ENCODE measurements at regions not wholly inside any gene's neighbourhood (a gene's known extent, or its start where the extent isn't known, plus 50 kb on each side); places are given as distances from the start of the nearest gene placed in this dataset.
"Not testable (repeated sequence)": the region's sequence is repeated elsewhere in the genome, so short reads cannot be mapped to it uniquely, and the experiment has no call there.

DNA sequence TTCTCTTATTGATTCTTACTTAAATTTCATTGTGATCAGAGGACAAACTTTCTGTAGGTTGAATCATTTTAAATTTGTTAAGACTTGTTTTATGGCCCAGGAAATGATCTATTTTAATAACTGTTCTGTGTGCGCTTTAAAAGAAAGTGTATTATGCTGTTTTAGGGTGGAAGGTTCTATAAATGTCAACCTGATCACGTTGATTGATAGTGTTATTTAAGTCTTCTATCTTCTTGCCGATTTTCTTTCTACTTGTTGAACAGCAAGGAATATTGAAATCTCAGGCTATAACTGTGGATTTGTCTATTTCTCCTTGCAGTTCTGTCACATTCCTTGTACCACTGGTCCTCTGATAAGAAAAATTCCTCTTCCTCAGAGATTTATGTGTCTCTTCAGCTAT lies 112.7 kb downstream of the TANC2 start:
- DNase-seq (ENCODE audit: low spot score) = no peak

DNA sequence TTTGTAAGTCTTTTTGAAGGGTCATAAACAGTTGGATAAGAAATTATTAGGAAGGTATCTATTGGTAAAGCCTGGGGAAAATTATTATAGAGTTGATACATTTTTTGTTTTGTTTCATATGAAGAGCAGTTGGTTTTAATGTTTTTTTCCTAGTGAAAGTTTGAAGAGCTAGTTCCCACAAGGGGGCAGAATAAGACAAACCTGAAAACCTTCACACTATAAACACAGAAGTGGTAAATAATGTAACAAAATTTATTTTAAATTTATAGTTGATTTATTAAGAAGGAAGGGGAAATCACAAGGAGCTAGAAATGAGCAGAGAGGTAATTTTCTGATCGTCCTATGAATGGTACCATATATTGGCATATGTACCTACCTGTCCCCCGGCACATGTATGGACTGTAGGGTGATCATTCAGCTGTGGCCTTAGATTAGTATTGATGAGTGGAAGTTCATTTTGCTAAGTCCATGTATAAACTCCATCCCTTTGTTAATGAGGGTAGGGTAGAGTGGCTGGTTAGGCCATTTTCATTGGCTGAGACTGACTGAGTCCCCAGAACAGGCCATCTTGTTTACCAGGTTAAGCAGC lies 116.3 kb downstream of the TANC2 start:
- DNase-seq (ENCODE audit: low spot score) = no peak

DNA sequence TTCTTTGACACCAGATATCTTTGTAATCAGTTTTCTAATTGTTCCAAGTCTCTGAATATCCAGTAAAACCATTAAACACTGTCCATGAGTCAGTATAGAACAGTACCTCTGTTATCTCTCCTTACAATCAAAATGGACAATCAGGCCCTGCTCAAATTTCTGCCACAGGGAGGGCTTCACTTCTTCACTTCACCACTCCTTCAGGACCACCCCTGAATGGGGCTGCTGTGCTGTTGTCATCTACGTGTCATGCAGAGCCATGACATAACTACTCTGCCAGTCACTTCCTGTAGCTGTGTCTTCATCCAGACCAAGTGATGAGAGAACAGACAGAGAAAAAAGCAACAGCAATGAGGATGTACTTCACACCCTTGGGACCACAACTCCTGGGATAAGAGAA lies 116.9 kb downstream of the TANC2 start:
- no peak for DNase-seq (ENCODE audit: low spot score)

DNA sequence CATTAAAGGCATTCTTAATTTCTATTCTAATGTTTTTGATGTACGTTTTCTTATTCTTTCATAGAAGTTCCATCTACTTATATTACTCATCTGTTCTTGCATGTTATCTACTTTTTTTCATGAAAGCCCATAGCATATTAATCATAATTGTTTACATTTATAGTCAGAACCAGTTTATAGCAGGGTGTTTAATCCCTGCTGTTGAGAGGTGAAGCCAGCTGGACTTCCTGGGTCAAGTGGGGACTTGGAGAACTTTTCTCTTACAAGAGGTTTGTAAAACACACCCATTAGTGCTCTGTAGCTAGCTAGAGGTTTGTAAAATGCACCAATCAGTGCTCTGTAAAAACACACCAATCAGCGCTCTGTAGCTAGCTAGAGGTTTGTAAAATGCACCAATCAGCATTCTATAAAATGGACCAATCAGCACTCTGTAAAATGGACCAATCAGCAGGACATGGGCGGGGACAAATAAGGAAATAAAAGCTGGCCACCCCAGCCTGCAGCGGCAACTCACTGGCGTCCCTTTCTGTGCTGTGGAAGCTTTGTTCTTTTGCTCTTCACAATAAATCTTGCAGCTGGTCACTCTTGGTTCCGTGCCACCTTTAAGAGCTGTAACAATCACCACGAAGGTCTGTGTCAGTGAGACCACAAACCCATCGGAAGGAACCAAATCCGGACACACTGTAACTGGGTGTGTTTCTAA lies 120.6 kb downstream of the TANC2 start:
- no peak for DNase-seq (ENCODE audit: low spot score)

DNA sequence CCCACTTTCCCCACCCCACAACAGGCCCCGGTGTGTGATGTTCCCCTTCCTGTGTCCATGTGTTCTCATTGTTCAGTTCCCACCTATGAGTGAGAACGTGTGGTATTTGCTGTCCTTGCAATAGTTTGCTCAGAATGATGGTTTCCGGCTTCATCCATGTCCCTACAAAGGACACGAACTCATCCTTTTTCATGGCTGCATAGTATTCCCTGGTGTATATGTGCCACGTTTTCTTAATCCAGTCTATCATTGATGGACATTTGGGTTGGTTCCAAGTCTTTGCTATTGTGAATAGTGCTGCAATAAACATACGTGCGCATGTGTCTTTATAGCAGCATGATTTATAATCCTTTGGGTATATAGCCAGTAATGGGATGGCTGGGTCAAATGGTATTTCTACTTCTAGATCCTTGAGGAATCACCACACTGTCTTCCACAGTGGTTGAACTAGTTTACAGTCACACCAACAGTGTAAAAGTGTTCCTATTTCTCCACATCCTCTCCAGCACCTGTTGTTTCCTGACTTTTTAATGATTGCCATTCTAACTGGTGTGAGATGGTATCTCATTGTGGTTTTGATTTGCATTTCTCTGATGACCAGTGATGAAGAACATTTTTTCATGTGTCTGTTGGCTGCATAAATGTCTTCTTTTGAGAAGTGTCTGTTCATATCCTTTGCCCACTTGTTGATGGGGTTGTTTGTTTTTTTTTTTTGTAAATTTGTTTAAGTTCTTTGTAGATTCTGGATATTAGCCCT lies 124.5 kb downstream of the TANC2 start:
- DNase-seq (ENCODE audit: low spot score) = not testable (repeated sequence)

DNA sequence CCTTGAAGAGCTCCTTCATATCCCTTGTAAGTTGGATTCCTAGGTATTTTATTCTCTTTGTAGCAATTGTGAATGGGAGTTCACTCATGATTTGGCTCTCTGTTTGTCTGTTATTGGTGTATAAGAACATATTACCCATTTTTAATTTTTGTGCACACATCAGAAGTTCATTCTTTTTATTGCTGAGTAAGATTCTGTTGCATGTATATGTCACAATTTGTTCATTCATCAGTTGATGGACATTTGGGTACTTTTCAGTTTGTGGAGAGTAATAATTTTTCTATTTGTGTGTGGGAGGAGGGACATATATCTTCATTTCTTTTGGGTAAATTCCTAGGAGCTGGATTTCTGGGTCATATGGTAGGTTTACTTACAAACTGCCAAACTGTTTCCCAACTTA lies 125.9 kb downstream of the TANC2 start:
- not testable (repeated sequence) for DNase-seq (ENCODE audit: low spot score)

DNA sequence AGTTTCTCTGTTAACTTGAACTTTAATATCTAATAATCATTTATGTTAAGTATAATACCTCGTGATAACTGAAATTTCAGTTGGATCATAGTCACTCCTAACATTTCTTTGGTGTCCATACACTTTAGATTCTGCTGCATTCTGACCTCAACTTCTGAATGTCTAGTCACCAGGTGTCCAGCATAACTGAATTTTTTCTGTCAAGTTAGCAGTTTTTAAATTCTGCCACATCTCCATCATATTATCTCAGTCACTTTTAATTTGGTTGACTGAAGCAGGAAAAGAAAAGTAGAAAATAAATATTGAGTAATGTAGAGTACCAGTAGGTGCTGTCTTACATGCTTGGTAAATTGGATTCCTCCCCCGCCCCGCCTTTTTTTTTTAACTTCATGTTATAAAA lies 128.6 kb downstream of the TANC2 start:
- DNase-seq (ENCODE audit: low spot score) = no peak

DNA sequence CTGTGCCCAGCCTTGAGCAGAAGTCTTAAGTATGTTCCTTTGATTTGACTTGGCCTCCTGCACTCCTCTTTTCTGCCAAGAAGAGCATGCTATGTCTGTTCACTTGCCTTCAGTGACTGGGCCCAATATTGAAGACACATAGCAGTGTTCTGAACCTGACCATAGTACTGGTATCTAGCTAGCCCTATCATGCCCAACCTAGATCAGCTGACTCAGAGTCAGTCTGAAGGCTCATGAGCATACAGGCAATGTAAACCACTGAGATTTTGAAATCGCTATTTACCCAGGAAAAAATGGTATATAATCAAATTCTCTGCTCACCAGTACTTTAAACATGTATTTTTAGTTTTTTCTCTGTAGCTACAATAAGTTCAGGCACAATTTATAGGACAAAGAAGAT lies 129.4 kb downstream of the TANC2 start:
- DNase-seq (ENCODE audit: low spot score) = no peak

DNA sequence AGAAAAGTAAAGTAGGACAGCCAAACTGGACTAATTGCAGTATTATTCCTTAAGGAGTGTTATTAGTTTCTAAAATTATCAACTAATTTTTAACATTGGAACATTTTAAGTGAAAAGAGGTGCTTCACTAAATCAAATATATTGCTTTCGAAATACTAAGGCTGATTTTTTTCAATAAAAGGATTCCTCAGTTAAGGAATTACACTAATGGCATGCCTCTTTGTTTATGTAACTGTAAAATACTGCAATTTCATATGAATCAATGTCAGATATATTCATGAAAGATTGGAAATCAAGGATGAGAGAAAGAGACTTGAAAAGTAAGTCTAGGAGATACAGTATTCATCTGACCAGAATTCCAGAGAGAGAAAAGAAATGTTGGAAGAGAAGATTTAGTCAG lies 129.8 kb downstream of the TANC2 start:
- DNase-seq (ENCODE audit: low spot score) = no peak

DNA sequence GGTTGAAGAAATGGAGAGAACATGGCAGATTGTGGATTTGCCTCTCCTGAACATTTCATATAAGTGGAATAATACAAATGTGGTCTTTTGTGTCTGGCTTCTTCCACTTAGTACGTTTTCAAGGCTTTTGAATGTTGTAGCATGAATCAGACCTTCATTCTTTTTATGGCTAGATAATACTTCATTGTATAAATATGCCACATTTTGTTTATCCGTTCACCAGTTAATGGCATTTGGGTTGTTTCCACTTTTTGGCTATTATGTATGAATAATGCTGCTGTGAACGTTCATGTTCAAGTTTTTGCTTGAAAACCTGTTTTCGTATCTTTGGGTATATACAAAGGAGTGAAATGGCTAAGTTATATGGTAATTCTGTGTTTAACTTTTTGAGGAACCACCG lies 130.4 kb downstream of the TANC2 start:
- DNase-seq (ENCODE audit: low spot score) = no peak

DNA sequence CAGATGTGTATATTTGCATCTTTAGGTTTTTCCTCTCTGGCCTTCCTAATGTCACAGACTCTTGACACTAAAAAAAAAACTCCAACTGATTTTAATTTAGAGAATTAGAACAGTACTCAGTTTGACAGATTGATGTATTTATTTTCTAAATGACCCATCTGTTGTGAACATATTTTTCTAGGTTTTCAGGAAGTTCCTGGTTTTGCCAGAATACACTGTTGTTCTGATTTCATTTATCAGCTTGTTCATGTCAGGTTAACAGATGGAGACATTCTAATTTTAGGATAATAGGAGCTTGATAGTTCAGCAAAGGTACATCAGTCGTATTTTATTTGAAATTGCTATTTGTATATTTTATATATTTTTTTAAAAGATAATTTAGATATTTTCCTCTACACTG lies 133.4 kb downstream of the TANC2 start:
- no peak for DNase-seq (ENCODE audit: low spot score)

DNA sequence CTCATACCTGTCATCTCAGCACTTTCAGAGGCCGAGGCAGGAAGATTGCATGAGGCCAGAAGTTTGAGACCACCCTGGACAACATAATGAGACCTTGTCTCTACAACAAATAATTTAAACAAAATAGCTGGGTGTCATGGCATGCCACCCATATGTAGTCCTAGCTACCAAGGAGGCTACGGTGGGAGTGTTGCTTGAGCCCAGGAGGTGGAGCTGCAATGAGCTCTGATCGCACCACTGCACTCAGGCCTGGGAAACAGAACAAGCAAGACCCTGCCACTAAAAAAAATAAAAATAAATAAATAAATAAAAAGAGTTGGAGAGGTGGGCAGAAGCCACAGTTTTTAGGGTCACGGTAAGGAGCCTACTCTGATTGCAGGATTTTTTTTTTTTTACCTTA lies 136.0 kb downstream of the TANC2 start:
- DNase-seq (ENCODE audit: low spot score) = no peak

DNA sequence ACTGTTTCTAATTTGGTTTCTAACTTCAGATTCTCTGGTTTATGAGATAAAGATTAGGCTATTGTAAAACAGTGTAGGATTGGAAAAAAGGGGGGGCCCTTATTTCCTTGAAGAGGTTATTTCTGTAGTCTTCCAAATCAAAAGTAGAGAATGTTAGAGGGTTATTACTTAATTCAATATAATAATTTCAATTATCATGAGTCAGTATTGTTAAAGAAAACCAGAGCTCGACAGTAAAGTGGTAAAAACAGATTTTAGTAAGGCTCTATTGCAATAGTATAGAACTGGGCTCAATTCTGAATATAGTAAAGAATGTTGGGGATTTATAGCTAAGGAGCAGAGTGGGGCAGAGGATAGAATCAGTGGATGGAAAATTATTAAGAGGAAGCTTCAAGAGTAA lies 140.0 kb downstream of the TANC2 start:
- no peak for DNase-seq (ENCODE audit: low spot score)

DNA sequence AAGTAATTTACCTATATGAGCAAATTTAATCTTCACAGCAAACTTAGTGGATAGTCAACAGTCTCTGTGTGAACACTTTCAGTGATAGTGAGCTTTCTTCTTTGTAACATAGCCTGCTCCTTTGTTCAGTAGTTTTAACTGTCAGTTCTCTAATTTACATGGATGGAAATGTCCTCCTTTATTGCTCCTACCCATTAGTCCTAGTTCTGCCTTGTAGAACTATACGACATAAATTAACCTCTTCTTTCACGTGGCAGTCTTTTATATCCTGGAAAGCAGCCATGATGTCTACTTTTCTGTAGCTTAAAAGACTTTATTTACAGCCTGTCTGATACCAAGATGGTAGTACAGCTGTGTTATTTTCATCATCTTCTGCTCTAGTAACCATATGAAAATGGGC lies 143.6 kb downstream of the TANC2 start:
- DNase-seq (ENCODE audit: low spot score) = no peak

DNA sequence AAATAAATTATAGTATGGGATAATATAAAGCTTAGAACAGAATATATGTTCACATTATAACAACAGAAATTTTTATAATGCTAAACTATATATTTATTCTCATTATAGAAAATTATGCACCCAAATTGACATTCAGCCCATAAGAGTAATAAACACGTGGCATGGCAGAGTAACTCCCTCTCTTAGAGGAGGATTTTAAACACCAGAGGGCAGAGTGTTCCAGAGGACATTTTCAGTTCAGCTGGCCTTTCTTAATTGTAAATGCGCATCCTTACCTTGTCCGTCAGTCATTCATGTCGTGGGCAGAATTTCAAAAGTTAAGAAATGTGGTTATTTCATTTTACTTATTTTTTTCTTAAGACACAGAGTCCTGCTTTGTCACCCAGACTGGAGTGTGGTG lies 147.1 kb downstream of the TANC2 start:
- peak; percentile 40 for DNase-seq (ENCODE audit: low spot score)

DNA sequence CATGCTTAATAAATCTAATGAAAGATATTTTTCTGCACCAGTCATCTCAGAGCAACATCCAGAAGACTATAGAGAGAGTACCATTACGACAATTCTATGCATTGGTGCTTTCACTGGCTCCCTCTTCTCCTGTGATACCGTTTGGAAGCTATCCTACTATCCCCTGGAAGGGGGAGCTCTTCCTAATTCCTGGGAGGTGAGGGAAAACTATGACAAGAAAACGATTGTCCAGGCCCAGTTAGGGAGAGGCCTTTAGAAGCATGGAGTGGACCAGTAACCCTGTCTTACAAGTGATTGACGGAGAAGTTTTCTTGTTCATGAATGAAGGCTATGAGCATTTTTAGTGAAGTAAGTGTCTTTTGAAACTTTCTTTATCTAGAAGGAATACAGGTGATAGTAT lies 150.2 kb downstream of the TANC2 start:
- no peak for DNase-seq (ENCODE audit: low spot score)

DNA sequence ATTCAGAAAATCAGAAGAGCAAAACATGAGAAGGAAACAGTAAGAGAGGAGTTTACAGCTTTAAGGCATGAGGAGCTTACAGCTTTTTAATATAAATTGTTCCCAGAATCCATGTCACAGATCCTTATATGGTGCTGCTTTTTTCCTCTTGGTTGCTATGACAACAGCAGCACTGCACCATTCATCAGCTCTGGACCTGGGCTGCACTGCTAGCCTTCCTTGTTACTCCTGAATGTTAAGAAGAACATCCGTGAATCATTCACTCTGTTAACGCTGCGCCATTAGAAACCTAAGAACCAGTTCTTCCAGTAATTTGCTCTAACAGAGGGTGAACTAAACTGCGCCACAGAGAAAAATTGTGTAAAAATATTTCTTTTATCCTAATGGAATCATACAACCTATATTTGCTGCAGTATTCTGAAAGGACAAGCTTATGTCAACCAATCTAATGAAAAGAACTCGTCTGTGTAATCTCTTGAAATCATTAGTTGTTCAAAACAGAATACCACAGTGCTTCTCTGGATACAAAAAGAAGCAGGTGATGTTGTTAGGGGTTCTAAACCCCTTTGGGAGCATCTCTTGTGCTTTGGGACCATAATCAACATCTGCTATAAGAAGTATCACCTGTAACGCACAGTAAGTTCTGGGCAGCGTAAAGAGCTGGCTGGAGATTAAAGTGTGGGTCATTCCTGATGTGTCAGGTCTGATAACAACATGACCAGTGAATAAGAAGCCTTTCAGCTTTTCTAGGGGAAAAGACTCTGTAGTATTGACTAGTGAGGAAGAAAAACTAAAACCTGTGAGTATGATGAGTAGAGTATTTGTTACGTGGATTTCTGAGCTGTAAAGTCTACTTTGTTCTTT lies 151.2 kb downstream of the TANC2 start:
- peak; percentile 79 for DNase-seq (ENCODE audit: low spot score)

DNA sequence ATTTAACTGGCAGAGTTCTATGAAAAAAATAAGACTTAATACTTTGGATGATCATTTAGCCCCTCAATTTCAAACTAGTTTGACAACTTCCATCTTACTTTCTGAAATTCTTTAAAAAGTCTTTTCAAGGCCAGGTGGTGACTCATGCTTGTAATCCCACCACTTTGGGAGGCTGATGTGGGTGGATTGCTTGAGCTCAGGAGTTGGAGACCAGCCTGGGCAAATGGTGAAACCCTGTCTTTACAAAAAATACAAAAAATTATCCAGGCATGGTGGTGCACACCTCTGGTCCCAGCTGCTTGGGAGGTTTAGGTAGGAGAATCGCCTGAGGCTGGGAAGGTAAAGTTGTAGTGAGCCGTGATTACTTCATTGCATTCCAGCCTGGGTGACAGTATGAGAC lies 154.4 kb downstream of the TANC2 start:
- no peak for DNase-seq (ENCODE audit: low spot score)

DNA sequence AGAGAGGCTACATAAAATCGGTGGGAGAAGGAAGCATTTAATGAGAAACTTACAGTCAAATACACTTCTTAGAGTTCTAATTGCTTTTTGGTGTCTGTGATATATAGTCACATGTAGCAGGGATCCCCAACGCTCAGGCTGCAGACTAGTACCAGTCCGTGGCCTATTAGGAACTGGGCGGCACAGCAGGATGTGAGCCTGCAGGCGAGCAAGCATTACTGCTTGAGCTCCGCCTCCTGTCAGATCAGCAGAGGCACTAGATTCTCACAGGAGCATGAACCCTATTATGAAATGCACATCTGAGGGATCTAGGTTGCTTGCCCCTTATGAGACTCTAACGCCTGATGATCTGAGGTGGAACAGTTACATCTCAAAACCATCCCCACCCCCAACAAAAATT lies 158.5 kb downstream of the TANC2 start:
- no peak for DNase-seq (ENCODE audit: low spot score)

DNA sequence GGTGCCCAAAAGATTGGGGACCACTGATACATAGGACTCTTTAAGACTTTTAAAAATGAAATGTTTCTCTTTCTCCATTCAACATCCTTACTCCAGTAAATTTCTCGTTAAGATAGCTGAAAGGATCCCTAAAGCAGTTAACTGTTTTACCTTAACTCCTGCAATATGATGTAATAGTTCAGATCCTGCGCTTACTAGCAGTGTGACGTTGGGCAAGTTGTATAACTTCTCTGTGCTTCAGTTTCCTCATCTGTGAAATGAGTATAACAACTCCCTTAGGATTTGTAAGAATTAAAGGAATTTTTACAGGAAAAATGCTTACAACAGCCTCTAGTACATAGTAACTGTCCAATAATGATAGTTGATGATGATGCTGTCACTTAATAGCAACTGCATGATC lies 158.9 kb downstream of the TANC2 start:
- DNase-seq (ENCODE audit: low spot score) = no peak

DNA sequence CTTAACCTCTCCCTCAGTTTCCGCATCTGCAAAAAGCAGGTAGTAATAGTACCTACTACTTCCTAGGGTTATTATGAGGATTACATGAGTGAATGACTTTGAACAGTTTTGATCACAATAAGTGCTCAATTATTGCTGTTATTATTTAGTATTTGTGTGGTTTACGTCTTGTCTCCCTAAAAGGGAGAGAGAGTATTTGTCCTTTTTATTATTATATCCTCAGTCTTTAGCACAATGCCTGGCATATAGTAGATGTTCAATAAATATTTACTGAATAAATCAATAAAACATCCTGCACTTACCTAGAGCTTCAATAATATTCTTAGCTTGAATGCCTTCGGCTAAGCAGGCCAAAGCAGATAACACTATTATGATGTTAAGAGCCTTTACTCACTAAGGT lies 160.0 kb downstream of the TANC2 start:
- DNase-seq (ENCODE audit: low spot score) = no peak

DNA sequence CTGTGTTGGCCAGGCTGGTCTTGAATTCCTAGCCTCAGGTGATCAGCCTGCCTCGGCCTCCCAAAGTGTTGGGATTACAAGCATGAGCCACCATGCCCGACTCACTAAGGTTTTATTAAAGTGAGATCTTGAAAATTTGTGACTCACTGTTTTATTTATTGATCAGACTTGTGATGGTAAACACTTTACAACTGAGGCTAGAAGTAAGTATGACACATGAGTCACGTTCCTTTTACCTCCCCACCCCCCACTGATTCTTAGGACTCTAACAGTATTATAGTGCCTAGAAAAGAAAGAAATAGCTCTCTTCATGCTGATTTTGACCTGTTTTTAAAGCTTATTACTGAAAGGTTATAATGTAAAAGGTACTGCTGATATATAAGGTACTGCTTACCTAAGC lies 160.6 kb downstream of the TANC2 start:
- DNase-seq (ENCODE audit: low spot score) = no peak
